ENCODE measurements at regions not wholly inside any gene's neighbourhood (a gene's known extent, or its start where the extent isn't known, plus 50 kb on each side); places are given as distances from the start of the nearest gene placed in this dataset.

DNA sequence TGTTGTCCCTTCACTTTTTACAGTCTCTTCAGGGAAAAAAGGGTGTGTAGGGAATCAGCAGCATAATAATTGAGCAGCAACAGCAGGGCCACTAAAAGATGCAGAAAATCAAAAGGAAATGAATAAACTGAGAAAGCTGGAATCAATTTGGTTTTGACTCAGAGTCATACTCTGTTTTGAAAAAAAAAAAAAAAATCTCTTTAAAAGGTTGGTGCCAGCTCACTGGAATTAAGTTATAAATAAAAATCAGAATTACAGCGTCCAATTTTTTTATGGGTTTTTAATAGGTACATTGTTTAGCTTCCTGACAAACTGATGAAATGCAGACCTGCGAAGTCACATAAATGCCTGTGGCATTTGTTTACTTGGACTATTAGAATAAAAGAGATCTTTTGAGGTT, 231.9 kb downstream of the COG6 start:
- H3K9me2 ChIP-seq (ENCODE audit: insufficient read depth, low read length): no peaks in the 10 kb centered on the region

DNA sequence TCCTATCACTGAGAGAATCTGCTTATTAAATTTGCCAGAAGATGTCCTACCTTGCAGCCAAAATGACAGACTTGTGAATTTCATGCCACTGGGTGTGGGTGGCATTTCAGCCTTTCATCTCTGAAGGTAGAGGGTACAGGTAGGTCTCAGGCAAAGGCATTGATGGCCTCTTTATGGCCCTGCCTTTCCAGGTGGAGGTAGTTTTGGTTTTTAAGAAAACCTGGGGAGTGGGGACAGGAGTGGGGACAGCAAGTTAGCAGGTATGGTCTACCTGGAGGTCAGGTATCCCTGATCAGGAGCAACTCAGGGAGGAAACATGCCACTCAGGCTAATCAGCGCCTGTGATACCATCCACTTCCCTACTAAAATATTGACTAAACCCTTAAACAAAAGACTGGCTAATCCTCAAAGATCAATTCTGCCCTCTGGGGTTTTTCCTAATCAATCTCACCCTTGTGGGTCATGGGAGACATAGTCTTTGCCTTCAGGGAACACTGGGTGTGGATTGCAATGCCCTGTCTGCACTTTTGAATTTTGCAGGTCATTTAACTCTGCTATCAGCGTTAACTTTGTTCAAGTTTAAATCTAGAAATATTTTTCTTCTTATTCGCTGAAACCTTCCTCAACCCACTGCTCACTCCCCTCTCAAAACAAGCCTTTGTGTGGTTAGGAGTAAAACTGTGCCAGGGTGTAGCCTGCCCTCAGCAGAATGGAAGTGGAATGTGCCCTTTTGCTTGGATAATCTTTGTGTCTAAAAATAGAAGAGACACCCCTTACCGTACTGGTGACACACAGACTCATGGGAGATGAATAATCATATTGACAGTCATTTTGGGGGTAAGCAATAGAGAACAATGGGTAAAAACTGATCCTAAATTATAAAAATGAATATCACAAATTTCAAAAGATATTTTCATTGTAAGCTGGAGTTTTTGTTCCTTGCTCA, 233.7 kb downstream of the COG6 start:
- POLR2A ChIA-PET: no interaction called here
- no TSS peak for BruUV-seq (replicated peaks)
- no peak overlapping the region for H3K27ac ChIP-seq (ENCODE audit: low read depth, low read length, poor library complexity, severe bottlenecking)
- no peaks in the 10 kb centered on the region for H3K4me1 ChIP-seq (ENCODE audit: insufficient read depth, low read length, poor library complexity, severe bottlenecking)
- no peaks in the 10 kb centered on the region for H3K36me3 ChIP-seq (ENCODE audit: insufficient read depth, low read length)
- H3K9me2 ChIP-seq (ENCODE audit: insufficient read depth, low read length): no peaks in the 10 kb centered on the region
- no peak for DNase-seq (ENCODE audit: low spot score)
- no peak overlapping the region for H3K4me2 ChIP-seq (ENCODE audit: low read length)
- TF ChIP-seq, protein P1, sequence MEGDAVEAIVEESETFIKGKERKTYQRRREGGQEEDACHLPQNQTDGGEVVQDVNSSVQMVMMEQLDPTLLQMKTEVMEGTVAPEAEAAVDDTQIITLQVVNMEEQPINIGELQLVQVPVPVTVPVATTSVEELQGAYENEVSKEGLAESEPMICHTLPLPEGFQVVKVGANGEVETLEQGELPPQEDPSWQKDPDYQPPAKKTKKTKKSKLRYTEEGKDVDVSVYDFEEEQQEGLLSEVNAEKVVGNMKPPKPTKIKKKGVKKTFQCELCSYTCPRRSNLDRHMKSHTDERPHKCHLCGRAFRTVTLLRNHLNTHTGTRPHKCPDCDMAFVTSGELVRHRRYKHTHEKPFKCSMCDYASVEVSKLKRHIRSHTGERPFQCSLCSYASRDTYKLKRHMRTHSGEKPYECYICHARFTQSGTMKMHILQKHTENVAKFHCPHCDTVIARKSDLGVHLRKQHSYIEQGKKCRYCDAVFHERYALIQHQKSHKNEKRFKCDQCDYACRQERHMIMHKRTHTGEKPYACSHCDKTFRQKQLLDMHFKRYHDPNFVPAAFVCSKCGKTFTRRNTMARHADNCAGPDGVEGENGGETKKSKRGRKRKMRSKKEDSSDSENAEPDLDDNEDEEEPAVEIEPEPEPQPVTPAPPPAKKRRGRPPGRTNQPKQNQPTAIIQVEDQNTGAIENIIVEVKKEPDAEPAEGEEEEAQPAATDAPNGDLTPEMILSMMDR (conservative IDR thresholded peaks at IDR 0.05; ENCODE audit: low read length): no peak
- no peak for TF ChIP-seq EZH2phosphoT487 (IDR thresholded peaks at IDR 0.05; ENCODE audit: borderline replicate concordance, low read depth, low read length)
- no peak overlapping the region for H3K4me3 ChIP-seq (ENCODE audit: low read depth, low read length, poor library complexity, severe bottlenecking)
- H4K20me1 ChIP-seq (ENCODE audit: insufficient read depth, low read length): no peaks in the 10 kb centered on the region
- H2AFZ ChIP-seq (ENCODE audit: low read length): no peak overlapping the region
- intact Hi-C loops (cut with micrococcal nuclease; ENCODE audit: unreplicated experiment): no loop called here
- CTCF ChIA-PET (ENCODE audit: unreplicated experiment): no interaction called here
- peaks cover 13% of the 10 kb centered on the region for H3K9me3 ChIP-seq (ENCODE audit: low read length)
- H3K79me2 ChIP-seq (ENCODE audit: insufficient read depth, low read depth, low read length): no peaks in the 10 kb centered on the region

More for the DNA sequence above, 231.9 kb downstream of the COG6 start:
- BruUV-seq (replicated peaks): no TSS peak
- H3K4me1 ChIP-seq (ENCODE audit: insufficient read depth, low read length, poor library complexity, severe bottlenecking): no peaks in the 10 kb centered on the region
- H3K9me3 ChIP-seq (ENCODE audit: low read length): peaks cover 30% of the 10 kb centered on the region
- no peaks in the 10 kb centered on the region for H3K79me2 ChIP-seq (ENCODE audit: insufficient read depth, low read depth, low read length)
- POLR2A ChIA-PET: interaction anchor here (0.6 to 0.8 kb wide), 3 partner anchors 10 to 870 kb away, joined by 3 to 4 read pairs (median 3); no protein-coding TSS in a partner anchor
- DNase-seq (ENCODE audit: low spot score): no peak
- TF ChIP-seq EZH2phosphoT487 (IDR thresholded peaks at IDR 0.05; ENCODE audit: borderline replicate concordance, low read depth, low read length): no peak
- TF ChIP-seq, protein P1 (conservative IDR thresholded peaks at IDR 0.05; ENCODE audit: low read length): no peak
- no peak overlapping the region for H3K4me3 ChIP-seq (ENCODE audit: low read depth, low read length, poor library complexity, severe bottlenecking)
- no peak overlapping the region for H3K4me2 ChIP-seq (ENCODE audit: low read length)
- H3K36me3 ChIP-seq (ENCODE audit: insufficient read depth, low read length): no peaks in the 10 kb centered on the region
- H4K20me1 ChIP-seq (ENCODE audit: insufficient read depth, low read length): no peaks in the 10 kb centered on the region
- H3K27ac ChIP-seq (ENCODE audit: low read depth, low read length, poor library complexity, severe bottlenecking): no peak overlapping the region
- no peak overlapping the region for H2AFZ ChIP-seq (ENCODE audit: low read length)
- intact Hi-C loops (cut with micrococcal nuclease; ENCODE audit: unreplicated experiment): no loop called here
- CTCF ChIA-PET (ENCODE audit: unreplicated experiment): no interaction called here

DNA sequence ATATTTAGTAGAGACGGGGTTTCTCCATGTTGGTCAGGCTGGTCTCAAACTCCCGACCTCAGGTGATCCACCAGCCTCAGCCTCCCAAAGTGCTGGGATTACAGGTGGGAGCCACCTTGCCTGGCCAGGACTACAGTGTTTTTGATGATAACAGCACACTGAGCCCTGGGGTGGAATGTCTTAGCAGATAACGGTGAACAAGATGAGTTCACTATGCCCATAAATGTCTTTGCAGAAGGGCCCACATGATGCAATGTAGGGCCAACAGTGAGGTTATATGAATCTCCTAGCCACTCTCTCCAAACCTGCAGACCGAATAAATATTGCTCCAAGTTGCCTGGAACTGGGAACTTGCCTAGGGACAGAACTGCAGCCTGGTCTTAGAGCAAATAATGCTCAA, 235.1 kb downstream of the COG6 start:
- Histone ChIP-seq H3K9me2 (ENCODE audit: insufficient read depth, low read length) (no peaks in the 10 kb centered on the region), H3K27ac (ENCODE audit: low read depth, low read length, poor library complexity, severe bottlenecking) (no peak overlapping the region)
- no TSS peak for BruUV-seq (replicated peaks)

More for the DNA sequence above, 235.1 kb downstream of the COG6 start:
- POLR2A ChIA-PET: no interaction called here
- Histone ChIP-seq H3K4me1 (ENCODE audit: insufficient read depth, low read length, poor library complexity, severe bottlenecking) (no peaks in the 10 kb centered on the region), H3K4me2 (ENCODE audit: low read length) (no peak overlapping the region), H2AFZ (ENCODE audit: low read length) (no peak overlapping the region), H4K20me1 (ENCODE audit: insufficient read depth, low read length) (no peaks in the 10 kb centered on the region), H3K79me2 (ENCODE audit: insufficient read depth, low read depth, low read length) (no peaks in the 10 kb centered on the region), H3K4me3 (ENCODE audit: low read depth, low read length, poor library complexity, severe bottlenecking) (no peak overlapping the region), H3K9me3 (ENCODE audit: low read length) (0 out of 2 replicates have a peak, but pooled peaks cover under 1% of the 10 kb centered on the region), H3K36me3 (ENCODE audit: insufficient read depth, low read length) (no peaks in the 10 kb centered on the region)
- intact Hi-C loops (cut with micrococcal nuclease; ENCODE audit: unreplicated experiment): no loop called here
- TF ChIP-seq EZH2phosphoT487 (IDR thresholded peaks at IDR 0.05; ENCODE audit: borderline replicate concordance, low read depth, low read length): no peak
- TF ChIP-seq, protein P1 (conservative IDR thresholded peaks at IDR 0.05; ENCODE audit: low read length): no peak
- CTCF ChIA-PET (ENCODE audit: unreplicated experiment): no interaction called here
- DNase-seq (ENCODE audit: low spot score): no peak
